ENCODE measurements at regions not wholly inside any gene's neighbourhood (a gene's known extent, or its start where the extent isn't known, plus 50 kb on each side); places are given as distances from the start of the nearest gene placed in this dataset.

DNA sequence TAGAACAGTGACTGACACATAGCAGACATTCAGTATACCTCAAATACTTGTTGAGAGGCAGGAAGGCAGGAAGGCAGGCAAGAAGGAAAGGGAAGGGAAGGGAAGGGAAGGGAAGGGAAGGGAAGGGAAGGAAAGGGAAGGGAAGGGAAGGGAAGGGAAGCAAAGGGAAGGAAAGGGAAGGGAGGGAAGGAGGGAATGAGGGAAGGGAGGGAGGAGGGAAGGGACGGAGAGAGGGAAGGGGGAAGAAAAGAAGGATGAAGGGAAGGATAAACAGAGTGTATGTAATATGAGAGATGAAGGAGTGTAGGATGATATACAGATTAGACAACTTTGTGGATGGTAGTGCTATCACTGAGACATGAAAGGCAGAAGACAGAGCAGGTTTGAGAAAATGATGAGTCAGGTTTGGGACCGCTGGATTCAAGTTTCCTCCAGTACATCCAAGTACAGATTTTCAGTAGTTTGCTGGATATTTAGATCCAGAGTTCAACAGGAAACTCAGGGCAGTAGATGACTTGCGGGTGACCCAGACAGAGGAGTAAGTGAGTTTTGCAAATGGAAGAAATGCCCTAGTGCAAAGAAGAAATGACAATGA is 85.9 kb downstream of the MAFB start:
- TF ChIP-seq, protein P1, sequence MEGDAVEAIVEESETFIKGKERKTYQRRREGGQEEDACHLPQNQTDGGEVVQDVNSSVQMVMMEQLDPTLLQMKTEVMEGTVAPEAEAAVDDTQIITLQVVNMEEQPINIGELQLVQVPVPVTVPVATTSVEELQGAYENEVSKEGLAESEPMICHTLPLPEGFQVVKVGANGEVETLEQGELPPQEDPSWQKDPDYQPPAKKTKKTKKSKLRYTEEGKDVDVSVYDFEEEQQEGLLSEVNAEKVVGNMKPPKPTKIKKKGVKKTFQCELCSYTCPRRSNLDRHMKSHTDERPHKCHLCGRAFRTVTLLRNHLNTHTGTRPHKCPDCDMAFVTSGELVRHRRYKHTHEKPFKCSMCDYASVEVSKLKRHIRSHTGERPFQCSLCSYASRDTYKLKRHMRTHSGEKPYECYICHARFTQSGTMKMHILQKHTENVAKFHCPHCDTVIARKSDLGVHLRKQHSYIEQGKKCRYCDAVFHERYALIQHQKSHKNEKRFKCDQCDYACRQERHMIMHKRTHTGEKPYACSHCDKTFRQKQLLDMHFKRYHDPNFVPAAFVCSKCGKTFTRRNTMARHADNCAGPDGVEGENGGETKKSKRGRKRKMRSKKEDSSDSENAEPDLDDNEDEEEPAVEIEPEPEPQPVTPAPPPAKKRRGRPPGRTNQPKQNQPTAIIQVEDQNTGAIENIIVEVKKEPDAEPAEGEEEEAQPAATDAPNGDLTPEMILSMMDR (IDR thresholded peaks at IDR 0.05; ENCODE audit: insufficient read depth, low read length): no peak
- no peak for TF ChIP-seq GABPA (IDR thresholded peaks at IDR 0.05; ENCODE audit: low read depth)
- TF ChIP-seq, protein P2, sequence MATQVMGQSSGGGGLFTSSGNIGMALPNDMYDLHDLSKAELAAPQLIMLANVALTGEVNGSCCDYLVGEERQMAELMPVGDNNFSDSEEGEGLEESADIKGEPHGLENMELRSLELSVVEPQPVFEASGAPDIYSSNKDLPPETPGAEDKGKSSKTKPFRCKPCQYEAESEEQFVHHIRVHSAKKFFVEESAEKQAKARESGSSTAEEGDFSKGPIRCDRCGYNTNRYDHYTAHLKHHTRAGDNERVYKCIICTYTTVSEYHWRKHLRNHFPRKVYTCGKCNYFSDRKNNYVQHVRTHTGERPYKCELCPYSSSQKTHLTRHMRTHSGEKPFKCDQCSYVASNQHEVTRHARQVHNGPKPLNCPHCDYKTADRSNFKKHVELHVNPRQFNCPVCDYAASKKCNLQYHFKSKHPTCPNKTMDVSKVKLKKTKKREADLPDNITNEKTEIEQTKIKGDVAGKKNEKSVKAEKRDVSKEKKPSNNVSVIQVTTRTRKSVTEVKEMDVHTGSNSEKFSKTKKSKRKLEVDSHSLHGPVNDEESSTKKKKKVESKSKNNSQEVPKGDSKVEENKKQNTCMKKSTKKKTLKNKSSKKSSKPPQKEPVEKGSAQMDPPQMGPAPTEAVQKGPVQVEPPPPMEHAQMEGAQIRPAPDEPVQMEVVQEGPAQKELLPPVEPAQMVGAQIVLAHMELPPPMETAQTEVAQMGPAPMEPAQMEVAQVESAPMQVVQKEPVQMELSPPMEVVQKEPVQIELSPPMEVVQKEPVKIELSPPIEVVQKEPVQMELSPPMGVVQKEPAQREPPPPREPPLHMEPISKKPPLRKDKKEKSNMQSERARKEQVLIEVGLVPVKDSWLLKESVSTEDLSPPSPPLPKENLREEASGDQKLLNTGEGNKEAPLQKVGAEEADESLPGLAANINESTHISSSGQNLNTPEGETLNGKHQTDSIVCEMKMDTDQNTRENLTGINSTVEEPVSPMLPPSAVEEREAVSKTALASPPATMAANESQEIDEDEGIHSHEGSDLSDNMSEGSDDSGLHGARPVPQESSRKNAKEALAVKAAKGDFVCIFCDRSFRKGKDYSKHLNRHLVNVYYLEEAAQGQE (IDR thresholded peaks at IDR 0.05; ENCODE audit: insufficient replicate concordance, low read depth): no peak
